ENCODE measurements at regions not wholly inside any gene's neighbourhood (a gene's known extent, or its start where the extent isn't known, plus 50 kb on each side); places are given as distances from the start of the nearest gene placed in this dataset.

GRCh38 chr5:68374796-68375518, 159.4 kb downstream of the PIK3R1 start:
- H3K4me3 ChIP-seq: no peak overlapping the region
- H3K27me3 ChIP-seq (ENCODE audit: control insufficient read depth in 3 of 3, insufficient read depth in 3 of 3, low read length in 2 of 3): no peaks in the 10 kb centered on the region
- no peak overlapping the region for H3K27ac ChIP-seq (ENCODE audit: low read depth in 1 of 2, low read length in 1 of 2)
- no peak for DNase-seq
- 84 to 91% methylated on average over 1 of the region's 1 CpG for WGBS, 2 donors
- peaks cover 0 to 3% (median 0%) of the 10 kb centered on the region in 4 donors for H3K36me3 ChIP-seq (ENCODE audit: control insufficient read depth in 4 of 4, insufficient read depth in 4 of 4, low read length in 4 of 4)
- TF ChIP-seq CTCF (IDR thresholded peaks at IDR 0.05; ENCODE audit: control extremely low read depth, extremely low read depth): no peak
- H3K4me1 ChIP-seq (ENCODE audit: control insufficient read depth in 5 of 5, insufficient read depth in 5 of 5, low read length in 5 of 5): peaks cover 0 to 19% (median 3%) of the 10 kb centered on the region in 5 donors
- no peak for ATAC-seq (ENCODE audit: insufficient read depth, low FRiP score)
- peaks cover 0 to 1% (median 0%) of the 10 kb centered on the region in 4 donors for H3K9me3 ChIP-seq (ENCODE audit: control insufficient read depth in 4 of 4, insufficient read depth in 3 of 4, low read length in 3 of 4)
- H3K9ac ChIP-seq (ENCODE audit: insufficient read depth in 1 of 2, low read length in 2 of 2): no peak overlapping the region

GRCh38 chr5:68375540-68375939, 160.0 kb downstream of the PIK3R1 start:
- H3K36me3 ChIP-seq (ENCODE audit: control insufficient read depth in 4 of 4, insufficient read depth in 4 of 4, low read length in 4 of 4): no peaks in the 10 kb centered on the region
- peaks cover 0 to 24% (median 3%) of the 10 kb centered on the region in 5 donors for H3K4me1 ChIP-seq (ENCODE audit: control insufficient read depth in 5 of 5, insufficient read depth in 5 of 5, low read length in 5 of 5)
- no peak overlapping the region for H3K4me3 ChIP-seq
- WGBS, 2 donors: 74 to 83% methylated on average over 3 of the region's 3 CpGs
- H3K27me3 ChIP-seq (ENCODE audit: control insufficient read depth in 3 of 3, insufficient read depth in 3 of 3, low read length in 2 of 3): no peaks in the 10 kb centered on the region
- TF ChIP-seq CTCF (IDR thresholded peaks at IDR 0.05; ENCODE audit: control extremely low read depth, extremely low read depth): no peak
- DNase-seq: no peak
- H3K27ac ChIP-seq (ENCODE audit: low read depth in 1 of 2, low read length in 1 of 2): peak overlapping the region in 1 of 2 donors; percentile 40
- no peak for ATAC-seq (ENCODE audit: insufficient read depth, low FRiP score)
- H3K9me3 ChIP-seq (ENCODE audit: control insufficient read depth in 4 of 4, insufficient read depth in 3 of 4, low read length in 3 of 4): peaks cover 0 to 1% (median 0%) of the 10 kb centered on the region in 4 donors
- H3K9ac ChIP-seq (ENCODE audit: insufficient read depth in 1 of 2, low read length in 2 of 2): no peak overlapping the region

GRCh38 chr5:68376935-68377334, 161.4 kb downstream of the PIK3R1 start:
- ATAC-seq (ENCODE audit: insufficient read depth, low FRiP score) (no peak), DNase-seq (peak in 2 of 3 donors; percentile 35 to 51)
- Histone ChIP-seq H3K4me1 (ENCODE audit: control insufficient read depth in 5 of 5, insufficient read depth in 5 of 5, low read length in 5 of 5) (peaks cover 0 to 33% (median 7%) of the 10 kb centered on the region in 5 donors), H3K9me3 (ENCODE audit: control insufficient read depth in 4 of 4, insufficient read depth in 3 of 4, low read length in 3 of 4) (peaks cover 0 to 1% (median 0%) of the 10 kb centered on the region in 4 donors), H3K27ac (ENCODE audit: low read depth in 1 of 2, low read length in 1 of 2) (no peak overlapping the region), H3K27me3 (ENCODE audit: control insufficient read depth in 3 of 3, insufficient read depth in 3 of 3, low read length in 2 of 3) (no peaks in the 10 kb centered on the region), H3K4me3 (no peak overlapping the region), H3K36me3 (ENCODE audit: control insufficient read depth in 4 of 4, insufficient read depth in 4 of 4, low read length in 4 of 4) (no peaks in the 10 kb centered on the region), H3K9ac (ENCODE audit: insufficient read depth in 1 of 2, low read length in 2 of 2) (peak overlapping the region in 1 of 2 donors; percentile 63)
- WGBS, 2 donors: 64 to 80% methylated on average over 6 of the region's 6 CpGs
- TF ChIP-seq CTCF (IDR thresholded peaks at IDR 0.05; ENCODE audit: control extremely low read depth, extremely low read depth): no peak

All from lung (tissue), 11 donors.